ENCODE measurements at regions not wholly inside any gene's neighbourhood (a gene's known extent, or its start where the extent isn't known, plus 50 kb on each side); places are given as distances from the start of the nearest gene placed in this dataset.
"Not testable (repeated sequence)": the region's sequence is repeated elsewhere in the genome, so short reads cannot be mapped to it uniquely, and the experiment has no call there.

- TF ChIP-seq, protein P1, sequence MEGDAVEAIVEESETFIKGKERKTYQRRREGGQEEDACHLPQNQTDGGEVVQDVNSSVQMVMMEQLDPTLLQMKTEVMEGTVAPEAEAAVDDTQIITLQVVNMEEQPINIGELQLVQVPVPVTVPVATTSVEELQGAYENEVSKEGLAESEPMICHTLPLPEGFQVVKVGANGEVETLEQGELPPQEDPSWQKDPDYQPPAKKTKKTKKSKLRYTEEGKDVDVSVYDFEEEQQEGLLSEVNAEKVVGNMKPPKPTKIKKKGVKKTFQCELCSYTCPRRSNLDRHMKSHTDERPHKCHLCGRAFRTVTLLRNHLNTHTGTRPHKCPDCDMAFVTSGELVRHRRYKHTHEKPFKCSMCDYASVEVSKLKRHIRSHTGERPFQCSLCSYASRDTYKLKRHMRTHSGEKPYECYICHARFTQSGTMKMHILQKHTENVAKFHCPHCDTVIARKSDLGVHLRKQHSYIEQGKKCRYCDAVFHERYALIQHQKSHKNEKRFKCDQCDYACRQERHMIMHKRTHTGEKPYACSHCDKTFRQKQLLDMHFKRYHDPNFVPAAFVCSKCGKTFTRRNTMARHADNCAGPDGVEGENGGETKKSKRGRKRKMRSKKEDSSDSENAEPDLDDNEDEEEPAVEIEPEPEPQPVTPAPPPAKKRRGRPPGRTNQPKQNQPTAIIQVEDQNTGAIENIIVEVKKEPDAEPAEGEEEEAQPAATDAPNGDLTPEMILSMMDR (IDR thresholded peaks at IDR 0.05; ENCODE audit: control extremely low read depth, extremely low read depth) = no peak
- no peaks in the 10 kb centered on the region for H3K27me3 ChIP-seq (ENCODE audit: control insufficient read depth in 3 of 3, insufficient read depth in 3 of 3, low read length in 2 of 3)
- ATAC-seq (ENCODE audit: insufficient read depth, low FRiP score) (no peak), DNase-seq (no peak)
- WGBS, 2 donors = 68 to 74% methylated on average over 4 of the region's 4 CpGs
- H3K36me3 ChIP-seq (ENCODE audit: control insufficient read depth in 4 of 4, insufficient read depth in 4 of 4, low read length in 4 of 4) = no peaks in the 10 kb centered on the region
- peaks cover 0 to 19% (median 0%) of the 10 kb centered on the region in 5 donors for H3K4me1 ChIP-seq (ENCODE audit: control insufficient read depth in 5 of 5, insufficient read depth in 5 of 5, low read length in 5 of 5)
- H3K9ac ChIP-seq (ENCODE audit: insufficient read depth in 1 of 2, low read length in 2 of 2) = no peak overlapping the region
- H3K27ac ChIP-seq (ENCODE audit: low read depth in 1 of 2, low read length in 1 of 2) = no peak overlapping the region
- H3K9me3 ChIP-seq (ENCODE audit: control insufficient read depth in 4 of 4, insufficient read depth in 3 of 4, low read length in 3 of 4) = peaks cover 0 to 3% (median 0%) of the 10 kb centered on the region in 4 donors
- H3K4me3 ChIP-seq = no peak overlapping the region
Observed at GRCh38 chr7:108653526-108653925, 83.9 kb downstream of the DNAJB9 start.

- H3K36me3 ChIP-seq (ENCODE audit: control insufficient read depth in 4 of 4, insufficient read depth in 4 of 4, low read length in 4 of 4); DNase-seq; H3K9me3 ChIP-seq (ENCODE audit: control insufficient read depth in 4 of 4, insufficient read depth in 3 of 4, low read length in 3 of 4); H3K27ac ChIP-seq (ENCODE audit: low read depth in 1 of 2, low read length in 1 of 2); ATAC-seq (ENCODE audit: insufficient read depth, low FRiP score); H3K4me1 ChIP-seq (ENCODE audit: control insufficient read depth in 5 of 5, insufficient read depth in 5 of 5, low read length in 5 of 5); H3K9ac ChIP-seq (ENCODE audit: insufficient read depth in 1 of 2, low read length in 2 of 2); H3K4me3 ChIP-seq; H3K27me3 ChIP-seq (ENCODE audit: control insufficient read depth in 3 of 3, insufficient read depth in 3 of 3, low read length in 2 of 3): not testable (repeated sequence)
- 95 to 97% methylated on average over 32 to 37 of the region's 37 CpGs for WGBS, 2 donors
Observed at GRCh38 chr7:108657140-108657726, 87.6 kb downstream of the DNAJB9 start.

DNA sequence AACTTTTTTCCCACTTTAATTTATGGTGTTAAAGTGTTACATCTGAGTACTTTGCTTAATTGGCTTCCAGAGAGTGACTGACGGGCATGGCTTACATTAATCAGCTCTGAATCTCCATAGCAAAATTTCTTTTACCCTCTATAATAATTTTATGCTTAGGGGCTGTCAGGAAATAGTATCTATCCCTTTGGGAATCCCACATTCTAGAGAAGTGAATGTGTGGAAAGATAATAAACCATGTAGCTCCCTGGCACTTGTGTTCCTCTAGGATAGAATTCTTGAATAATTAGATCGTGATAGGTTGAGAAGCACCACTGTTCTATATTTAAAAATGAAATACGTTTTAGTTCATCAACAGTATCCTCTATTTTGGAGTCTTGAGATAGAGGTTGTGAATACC, 89.6 kb downstream of the DNAJB9 start:
- peaks cover 0 to 3% (median 0%) of the 10 kb centered on the region in 4 donors for H3K9me3 ChIP-seq (ENCODE audit: control insufficient read depth in 4 of 4, insufficient read depth in 3 of 4, low read length in 3 of 4)
- H3K27me3 ChIP-seq (ENCODE audit: control insufficient read depth in 3 of 3, insufficient read depth in 3 of 3, low read length in 2 of 3) = no peaks in the 10 kb centered on the region
- ATAC-seq (ENCODE audit: insufficient read depth, low FRiP score) = no peak
- no peak overlapping the region for H3K4me3 ChIP-seq
- DNase-seq = no peak
- no peak overlapping the region for H3K27ac ChIP-seq (ENCODE audit: low read depth in 1 of 2, low read length in 1 of 2)
- H3K9ac ChIP-seq (ENCODE audit: insufficient read depth in 1 of 2, low read length in 2 of 2) = no peak overlapping the region
- H3K4me1 ChIP-seq (ENCODE audit: control insufficient read depth in 5 of 5, insufficient read depth in 5 of 5, low read length in 5 of 5) = peaks cover 0 to 5% (median 0%) of the 10 kb centered on the region in 5 donors
- H3K36me3 ChIP-seq (ENCODE audit: control insufficient read depth in 4 of 4, insufficient read depth in 4 of 4, low read length in 4 of 4) = no peaks in the 10 kb centered on the region
- WGBS, 2 donors = 67 to 71% methylated on average over 3 of the region's 3 CpGs
- TF ChIP-seq, protein P1 (IDR thresholded peaks at IDR 0.05; ENCODE audit: control extremely low read depth, extremely low read depth) = no peak

- H3K9ac ChIP-seq (ENCODE audit: insufficient read depth in 1 of 2, low read length in 2 of 2) = no peak overlapping the region
- no peak overlapping the region for H3K4me3 ChIP-seq
- DNase-seq (no peak), ATAC-seq (ENCODE audit: insufficient read depth, low FRiP score) (no peak)
- peaks cover 0 to 5% (median 0%) of the 10 kb centered on the region in 5 donors for H3K4me1 ChIP-seq (ENCODE audit: control insufficient read depth in 5 of 5, insufficient read depth in 5 of 5, low read length in 5 of 5)
- no peaks in the 10 kb centered on the region for H3K36me3 ChIP-seq (ENCODE audit: control insufficient read depth in 4 of 4, insufficient read depth in 4 of 4, low read length in 4 of 4)
- H3K27ac ChIP-seq (ENCODE audit: low read depth in 1 of 2, low read length in 1 of 2) = no peak overlapping the region
- peaks cover 0 to 3% (median 0%) of the 10 kb centered on the region in 4 donors for H3K9me3 ChIP-seq (ENCODE audit: control insufficient read depth in 4 of 4, insufficient read depth in 3 of 4, low read length in 3 of 4)
- TF ChIP-seq, protein P1 (IDR thresholded peaks at IDR 0.05; ENCODE audit: control extremely low read depth, extremely low read depth) = no peak
- no peaks in the 10 kb centered on the region for H3K27me3 ChIP-seq (ENCODE audit: control insufficient read depth in 3 of 3, insufficient read depth in 3 of 3, low read length in 2 of 3)
- WGBS, 2 donors = 50 to 54% methylated on average over 2 of the region's 2 CpGs
Observed at GRCh38 chr7:108659867-108660266, 90.2 kb downstream of the DNAJB9 start.
